HepG2 (cell line): ENCODE measurements at regions not wholly inside any gene's neighbourhood (a gene's known extent, or its start where the extent isn't known, plus 50 kb on each side); places are given as distances from the start of the nearest gene placed in this dataset.

Experiments
- ATAC-seq: fragments of 200-7000 bp; cut with Tn5 transposase; 3 replicates; pipeline ENCODE4 v1.9.1; 2020; ENCODE audit warnings: mild to moderate bottlenecking, moderate library complexity
- BruUV-seq: library from RNA; stranded (reverse); fragments of 400-500 nt; replicated peaks from 2 replicates; lab custom pipeline; 2021; lab: Mats Ljungman, UMichigan
- CTCF ChIA-PET: fragments of 300-600 bp; formaldehyde crosslinking; extraction: SDS; loops from one replicate; lab custom pipeline; 2021; ENCODE audit warnings: low total read pairs, inconsistent platforms, low intra/inter-chr PET ratio; lab: Yijun Ruan, JAX
- POLR2A ChIA-PET: fragments of 350-600 bp; sonication (Branson Sonifier 250); formaldehyde crosslinking; loops from one replicate; lab custom pipeline; 2020; ENCODE audit warnings: antibody characterized with exemption, inconsistent platforms; lab: Yijun Ruan, JAX
- DNase-seq: peaks from one replicate; pipeline ENCODE4 v3.0.0-alpha.2; 2015; ENCODE audit warnings: low spot score
- FAIRE-seq: peaks from 3 replicates; lab custom pipeline; 2011; peaks lifted over from hg19 to GRCh38; lab: Jason Lieb, UNC
- H2AFZ ChIP-seq: one replicate; pipeline ENCODE4 v1.6.1; 2011; ENCODE audit warnings: low read length, inconsistent platforms
- H3K27ac ChIP-seq: fragments of 300-600 bp; 3 replicates; pipeline ENCODE4 v1.8.0; 2011; ENCODE audit warnings: mixed run types, mild to moderate bottlenecking, mixed read lengths, low read length, inconsistent platforms; ENCODE audit not compliant: insufficient read depth; ENCODE audit errors: extremely low read length
- H3K27me3 ChIP-seq, 2 experiments: fragments of 200-600 bp in 1 of 2; 2 replicates in 1 of 2; 3 replicates in 1 of 2; pipeline versions ENCODE4 v1.6.0 to v1.8.0; 2011; ENCODE audit warnings: low read length in 2 of 2, mild to moderate bottlenecking in 2 of 2, moderate library complexity in 2 of 2, inconsistent platforms in 1 of 2; ENCODE audit not compliant: insufficient read depth in 2 of 2, control insufficient read depth in 1 of 2
- H3K36me3 ChIP-seq, 2 experiments: fragments of 200-600 bp in 1 of 2; replicated peaks in 1 of 2; 2 replicates in 1 of 2; 3 replicates in 1 of 2; pipeline versions ENCODE4 v1.5.1 to v1.8.0; 2011; ENCODE audit warnings: low read length in 2 of 2, inconsistent platforms in 1 of 2; ENCODE audit not compliant: insufficient read depth in 2 of 2, control insufficient read depth in 1 of 2
- H3K4me1 ChIP-seq: 2 replicates; pipeline ENCODE4 v1.5.1; 2012; ENCODE audit warnings: low read length, inconsistent platforms; ENCODE audit not compliant: insufficient read depth
- H3K4me2 ChIP-seq: 2 replicates; pipeline ENCODE4 v1.6.0; 2011; ENCODE audit warnings: low read depth, low read length, inconsistent platforms
- H3K4me3 ChIP-seq, 3 experiments: fragments of 200-600 bp in 1 of 3; sonication (generic), shearing (Covaris generic) in 1 of 3; replicated peaks in 1 of 3; 2 replicates each; pipeline ENCODE4 v1.5.1; 2011 to 2016; ENCODE audit warnings: low read length in 3 of 3, inconsistent platforms in 2 of 3, low read depth in 2 of 3, mild to moderate bottlenecking in 2 of 3, control low read depth in 1 of 3, mixed read lengths in 1 of 3; ENCODE audit not compliant: insufficient read depth in 1 of 3
- H3K79me2 ChIP-seq: one replicate; pipeline ENCODE4 v1.6.1; 2011; ENCODE audit warnings: low read length, inconsistent platforms; ENCODE audit not compliant: insufficient read depth
- H3K9ac ChIP-seq: 2 replicates; pipeline ENCODE4 v1.6.0; 2011; ENCODE audit warnings: mild to moderate bottlenecking, low read depth, low read length, inconsistent platforms; ENCODE audit not compliant: insufficient read depth
- H3K9me3 ChIP-seq: 2 replicates; pipeline ENCODE4 v1.5.1; 2012; ENCODE audit warnings: mild to moderate bottlenecking, low read length
- H4K20me1 ChIP-seq: 2 replicates; pipeline ENCODE4 v1.6.0; 2011; ENCODE audit warnings: inconsistent platforms, mild to moderate bottlenecking, low read length, moderate library complexity; ENCODE audit not compliant: insufficient read depth
- BRCA1 ChIP-seq: sonication (generic); formaldehyde crosslinking; IDR thresholded peaks from 2 replicates; pipeline ENCODE4 v1.4.0; 2020; ENCODE audit warnings: missing genetic modification reagents
- KAT2B ChIP-seq: fragments of 150-350 bp; IDR thresholded peaks from 2 replicates; pipeline ENCODE4 v1.6.1; 2014; ENCODE audit warnings: low read depth, low read length, borderline replicate concordance
- SALL2 ChIP-seq: sonication (generic); formaldehyde crosslinking; IDR thresholded peaks from 2 replicates; pipeline ENCODE4 v1.8.1; 2023; ENCODE audit warnings: mild to moderate bottlenecking, missing genetic modification reagents, inconsistent platforms
- SMARCE1 ChIP-seq: fragments of 450-650 bp; IDR thresholded peaks from 2 replicates; pipeline ENCODE4 v1.6.1; 2017; ENCODE audit warnings: borderline replicate concordance
- ZFP41 ChIP-seq: sonication (generic); formaldehyde crosslinking; IDR thresholded peaks from 2 replicates; pipeline ENCODE4 v1.4.0; 2020; ENCODE audit warnings: mild to moderate bottlenecking, missing genetic modification reagents, borderline replicate concordance
- ZNF136 ChIP-seq: sonication (generic); formaldehyde crosslinking; IDR thresholded peaks from 2 replicates; pipeline ENCODE4 v1.8.1; 2022; ENCODE audit warnings: low read depth, mild to moderate bottlenecking, moderate library complexity, missing genetic modification reagents
- ZNF143 ChIP-seq: sonication (generic); formaldehyde crosslinking; IDR thresholded peaks from 2 replicates; pipeline ENCODE4 v1.4.0; 2020; ENCODE audit warnings: missing genetic modification reagents
- ZNF180 ChIP-seq: sonication (generic); formaldehyde crosslinking; IDR thresholded peaks from 2 replicates; pipeline ENCODE4 v1.4.0; 2020; ENCODE audit warnings: low read depth, missing genetic modification reagents, borderline replicate concordance
- ZNF484 ChIP-seq: sonication (generic); formaldehyde crosslinking; IDR thresholded peaks from 2 replicates; pipeline ENCODE4 v1.5.1; 2020; ENCODE audit warnings: mild to moderate bottlenecking, low read depth, missing genetic modification reagents, borderline replicate concordance
- ZNF577 ChIP-seq: sonication (generic); formaldehyde crosslinking; IDR thresholded peaks from 2 replicates; pipeline ENCODE4 v1.4.0; 2020; ENCODE audit warnings: mild to moderate bottlenecking, low read depth, missing genetic modification reagents, borderline replicate concordance
- ZNF629 ChIP-seq: sonication (generic); formaldehyde crosslinking; conservative IDR thresholded peaks from 2 replicates; pipeline ENCODE4 v1.5.0; 2020; ENCODE audit warnings: missing genetic modification reagents
- ZNF790 ChIP-seq: sonication (generic); formaldehyde crosslinking; IDR thresholded peaks from 2 replicates; pipeline ENCODE4 v1.8.0; 2022; ENCODE audit warnings: missing genetic modification reagents, mild to moderate bottlenecking, borderline replicate concordance
- WGBS: methylation state at CpG from one replicate; pipeline ENCODE4 v1.1.6; 2017; ENCODE audit warnings: low lambda C conversion rate; 5-methylcytosine and 5-hydroxymethylcytosine counted together
- in situ Hi-C: cut with HindIII; loops from 2 replicates; pipeline ENCODE4 v1.10.0; 2017; ENCODE audit warnings: low pct_unique_long_range_greater_than_20kb; ENCODE audit not compliant: extremely low pct_ligation_motif_present
- intact Hi-C: fragments of 100-400 bp; cut with micrococcal nuclease; formaldehyde crosslinking; loops from one replicate; pipeline ENCODE4 v1.10.0; 2022; ENCODE audit not compliant: unreplicated experiment
- TF ChIP-seq, protein P1 (sequence below): sonication (generic); formaldehyde crosslinking; IDR thresholded peaks from 2 replicates; pipeline ENCODE4 v1.4.0; 2020; ENCODE audit warnings: missing genetic modification reagents
- TF ChIP-seq, protein P2 (sequence below): sonication (generic); formaldehyde crosslinking; IDR thresholded peaks from 2 replicates; pipeline ENCODE4 v1.8.1; 2023; ENCODE audit warnings: mild to moderate bottlenecking, missing genetic modification reagents
- TF ChIP-seq, protein P3 (sequence below): sonication (generic); formaldehyde crosslinking; IDR thresholded peaks from 2 replicates; pipeline ENCODE4 v1.5.1; 2020; ENCODE audit warnings: missing genetic modification reagents, mild to moderate bottlenecking, borderline replicate concordance
- TF ChIP-seq, protein P4 (sequence below): IDR thresholded peaks from 2 replicates; pipeline ENCODE4 v1.6.1; 2016; ENCODE audit warnings: low read depth, control low read depth
- TF ChIP-seq, protein P5 (sequence below): sonication (generic); formaldehyde crosslinking; IDR thresholded peaks from 2 replicates; pipeline ENCODE4 v1.8.1; 2023; ENCODE audit warnings: mild to moderate bottlenecking, moderate library complexity, missing genetic modification reagents
- TF ChIP-seq, protein P6 (sequence below): sonication (generic); formaldehyde crosslinking; IDR thresholded peaks from 2 replicates; pipeline ENCODE4 v1.5.0; 2020; ENCODE audit warnings: missing genetic modification reagents

DNA sequence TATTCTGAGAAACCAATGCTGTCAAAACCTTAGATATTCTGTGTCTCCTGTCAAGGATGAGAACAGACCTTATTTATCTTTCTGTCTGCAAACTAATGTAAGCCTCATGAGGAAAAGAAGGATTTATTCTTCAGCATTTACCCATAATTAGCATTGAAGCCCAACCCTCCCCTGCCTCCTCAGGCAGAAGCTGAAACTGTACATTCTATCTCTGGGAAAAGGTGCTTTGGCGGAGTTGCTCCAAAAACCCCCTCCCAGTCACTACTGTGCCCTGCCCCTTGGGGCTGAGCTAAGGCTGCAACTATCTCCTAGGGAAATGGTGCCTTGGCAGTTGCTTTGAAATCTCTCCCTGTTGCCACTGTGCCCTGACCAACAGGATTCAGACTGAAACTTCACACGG, 106.2 kb upstream of the TLR4 start:
- CTCF ChIA-PET: no interaction called here
- no peak for FAIRE-seq
- no peak overlapping the region for H2AFZ ChIP-seq
- no peak for TF ChIP-seq ZNF629 (CRISPR knock-in tag)
- no peak for TF ChIP-seq ZNF484 (CRISPR knock-in tag)
- TF ChIP-seq, protein P1, sequence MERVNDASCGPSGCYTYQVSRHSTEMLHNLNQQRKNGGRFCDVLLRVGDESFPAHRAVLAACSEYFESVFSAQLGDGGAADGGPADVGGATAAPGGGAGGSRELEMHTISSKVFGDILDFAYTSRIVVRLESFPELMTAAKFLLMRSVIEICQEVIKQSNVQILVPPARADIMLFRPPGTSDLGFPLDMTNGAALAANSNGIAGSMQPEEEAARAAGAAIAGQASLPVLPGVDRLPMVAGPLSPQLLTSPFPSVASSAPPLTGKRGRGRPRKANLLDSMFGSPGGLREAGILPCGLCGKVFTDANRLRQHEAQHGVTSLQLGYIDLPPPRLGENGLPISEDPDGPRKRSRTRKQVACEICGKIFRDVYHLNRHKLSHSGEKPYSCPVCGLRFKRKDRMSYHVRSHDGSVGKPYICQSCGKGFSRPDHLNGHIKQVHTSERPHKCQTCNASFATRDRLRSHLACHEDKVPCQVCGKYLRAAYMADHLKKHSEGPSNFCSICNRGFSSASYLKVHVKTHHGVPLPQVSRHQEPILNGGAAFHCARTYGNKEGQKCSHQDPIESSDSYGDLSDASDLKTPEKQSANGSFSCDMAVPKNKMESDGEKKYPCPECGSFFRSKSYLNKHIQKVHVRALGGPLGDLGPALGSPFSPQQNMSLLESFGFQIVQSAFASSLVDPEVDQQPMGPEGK: no peak
- no peak for TF ChIP-seq SMARCE1
- TF ChIP-seq, protein P2, sequence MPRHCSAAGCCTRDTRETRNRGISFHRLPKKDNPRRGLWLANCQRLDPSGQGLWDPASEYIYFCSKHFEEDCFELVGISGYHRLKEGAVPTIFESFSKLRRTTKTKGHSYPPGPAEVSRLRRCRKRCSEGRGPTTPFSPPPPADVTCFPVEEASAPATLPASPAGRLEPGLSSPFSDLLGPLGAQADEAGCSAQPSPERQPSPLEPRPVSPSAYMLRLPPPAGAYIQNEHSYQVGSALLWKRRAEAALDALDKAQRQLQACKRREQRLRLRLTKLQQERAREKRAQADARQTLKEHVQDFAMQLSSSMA: no peak
- TF ChIP-seq, protein P3, sequence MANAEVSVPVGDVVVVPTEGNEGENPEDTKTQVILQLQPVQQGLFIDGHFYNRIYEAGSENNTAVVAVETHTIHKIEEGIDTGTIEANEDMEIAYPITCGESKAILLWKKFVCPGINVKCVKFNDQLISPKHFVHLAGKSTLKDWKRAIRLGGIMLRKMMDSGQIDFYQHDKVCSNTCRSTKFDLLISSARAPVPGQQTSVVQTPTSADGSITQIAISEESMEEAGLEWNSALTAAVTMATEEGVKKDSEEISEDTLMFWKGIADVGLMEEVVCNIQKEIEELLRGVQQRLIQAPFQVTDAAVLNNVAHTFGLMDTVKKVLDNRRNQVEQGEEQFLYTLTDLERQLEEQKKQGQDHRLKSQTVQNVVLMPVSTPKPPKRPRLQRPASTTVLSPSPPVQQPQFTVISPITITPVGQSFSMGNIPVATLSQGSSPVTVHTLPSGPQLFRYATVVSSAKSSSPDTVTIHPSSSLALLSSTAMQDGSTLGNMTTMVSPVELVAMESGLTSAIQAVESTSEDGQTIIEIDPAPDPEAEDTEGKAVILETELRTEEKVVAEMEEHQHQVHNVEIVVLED: no peak
- TF ChIP-seq, protein P4, sequence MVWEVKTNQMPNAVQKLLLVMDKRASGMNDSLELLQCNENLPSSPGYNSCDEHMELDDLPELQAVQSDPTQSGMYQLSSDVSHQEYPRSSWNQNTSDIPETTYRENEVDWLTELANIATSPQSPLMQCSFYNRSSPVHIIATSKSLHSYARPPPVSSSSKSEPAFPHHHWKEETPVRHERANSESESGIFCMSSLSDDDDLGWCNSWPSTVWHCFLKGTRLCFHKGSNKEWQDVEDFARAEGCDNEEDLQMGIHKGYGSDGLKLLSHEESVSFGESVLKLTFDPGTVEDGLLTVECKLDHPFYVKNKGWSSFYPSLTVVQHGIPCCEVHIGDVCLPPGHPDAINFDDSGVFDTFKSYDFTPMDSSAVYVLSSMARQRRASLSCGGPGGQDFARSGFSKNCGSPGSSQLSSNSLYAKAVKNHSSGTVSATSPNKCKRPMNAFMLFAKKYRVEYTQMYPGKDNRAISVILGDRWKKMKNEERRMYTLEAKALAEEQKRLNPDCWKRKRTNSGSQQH: no peak
- TF ChIP-seq, protein P5, sequence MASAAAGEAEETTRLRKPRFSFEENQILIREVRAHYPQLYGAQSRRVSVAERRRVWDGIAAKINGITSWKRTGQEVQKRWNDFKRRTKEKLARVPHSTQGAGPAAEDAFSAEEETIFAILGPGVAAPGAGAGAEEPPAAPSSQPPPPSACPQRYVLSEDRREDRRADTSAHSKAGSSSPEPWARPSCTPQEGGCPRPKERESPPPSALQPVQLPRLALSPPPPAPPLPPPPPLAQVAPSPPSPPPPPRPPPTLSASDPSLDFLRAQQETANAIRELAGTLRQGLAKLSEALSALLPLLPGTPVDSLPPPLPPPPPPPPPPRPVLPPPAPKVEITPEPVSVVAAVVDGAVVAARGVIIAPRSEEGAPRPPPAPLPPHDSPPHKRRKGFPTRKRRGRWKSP (CRISPR knock-in tag): no peak
- TF ChIP-seq ZNF790 (CRISPR knock-in tag): no peak
- no peak for TF ChIP-seq ZNF180 (CRISPR knock-in tag)
- TF ChIP-seq ZFP41 (CRISPR knock-in tag): no peak
- TF ChIP-seq ZNF143 (CRISPR knock-in tag): no peak
- no peak for TF ChIP-seq SALL2
- TF ChIP-seq ZNF577 (CRISPR knock-in tag): no peak
- no peak for TF ChIP-seq ZNF136 (CRISPR knock-in tag)
- TF ChIP-seq KAT2B: no peak
- TF ChIP-seq, protein P6, sequence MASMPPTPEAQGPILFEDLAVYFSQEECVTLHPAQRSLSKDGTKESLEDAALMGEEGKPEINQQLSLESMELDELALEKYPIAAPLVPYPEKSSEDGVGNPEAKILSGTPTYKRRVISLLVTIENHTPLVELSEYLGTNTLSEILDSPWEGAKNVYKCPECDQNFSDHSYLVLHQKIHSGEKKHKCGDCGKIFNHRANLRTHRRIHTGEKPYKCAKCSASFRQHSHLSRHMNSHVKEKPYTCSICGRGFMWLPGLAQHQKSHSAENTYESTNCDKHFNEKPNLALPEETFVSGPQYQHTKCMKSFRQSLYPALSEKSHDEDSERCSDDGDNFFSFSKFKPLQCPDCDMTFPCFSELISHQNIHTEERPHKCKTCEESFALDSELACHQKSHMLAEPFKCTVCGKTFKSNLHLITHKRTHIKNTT (CRISPR knock-in tag): no peak
- TF ChIP-seq BRCA1 (CRISPR knock-in tag): no peak

More for the DNA sequence above, 106.2 kb upstream of the TLR4 start:
- DNase-seq (no peak), ATAC-seq (no peak)
- in situ Hi-C loops (no loop called here), intact Hi-C loops (no loop called here)
- peaks cover 17% of the 10 kb centered on the region for H3K9me3 ChIP-seq
- no TSS peak for BruUV-seq
- H3K9ac ChIP-seq: no peak overlapping the region
- no peaks in the 10 kb centered on the region for H3K4me1 ChIP-seq
- no peaks in the 10 kb centered on the region for H3K36me3 ChIP-seq
- no peaks in the 10 kb centered on the region for H3K79me2 ChIP-seq
- POLR2A ChIA-PET: no interaction called here
- H3K4me3 ChIP-seq: no peak overlapping the region
- no peak overlapping the region for H3K27ac ChIP-seq
- no peak overlapping the region for H3K4me2 ChIP-seq
- H3K27me3 ChIP-seq: no peaks in the 10 kb centered on the region
- 0% methylated on average over 2 of the region's 2 CpGs for WGBS
- no peaks in the 10 kb centered on the region for H4K20me1 ChIP-seq
